ENCODE measurements at regions not wholly inside any gene's neighbourhood (a gene's known extent, or its start where the extent isn't known, plus 50 kb on each side); places are given as distances from the start of the nearest gene placed in this dataset.

DNA sequence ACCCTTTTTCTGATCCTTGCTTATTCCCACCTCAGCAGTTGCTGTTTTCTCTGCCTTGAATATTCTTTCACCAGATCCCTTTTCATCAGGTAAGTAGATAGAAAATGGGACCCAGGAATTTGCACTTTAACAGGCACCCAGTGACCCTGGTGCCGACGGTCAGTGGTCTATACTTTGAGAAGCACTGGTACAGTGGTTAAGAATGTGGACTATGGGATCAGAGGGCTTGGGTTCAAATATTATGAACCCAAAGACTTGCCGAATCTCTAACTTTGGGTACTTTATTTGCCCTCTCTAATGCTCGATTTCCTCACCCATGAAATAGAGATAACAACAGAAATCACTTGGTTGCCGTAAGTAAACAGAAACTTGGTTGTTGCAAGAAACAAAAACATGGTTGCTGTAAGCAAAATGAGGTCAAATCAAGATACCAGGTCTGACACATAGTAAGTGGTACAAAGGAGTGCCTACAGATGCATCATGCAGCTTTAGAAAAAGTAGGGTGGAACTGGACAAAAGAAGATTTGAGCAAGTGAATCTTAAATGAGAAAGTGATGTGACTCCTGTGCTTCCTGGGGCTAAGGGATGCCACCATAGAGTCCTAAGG is 69.5 kb upstream of the GLS start:
- TF ChIP-seq, protein P1, sequence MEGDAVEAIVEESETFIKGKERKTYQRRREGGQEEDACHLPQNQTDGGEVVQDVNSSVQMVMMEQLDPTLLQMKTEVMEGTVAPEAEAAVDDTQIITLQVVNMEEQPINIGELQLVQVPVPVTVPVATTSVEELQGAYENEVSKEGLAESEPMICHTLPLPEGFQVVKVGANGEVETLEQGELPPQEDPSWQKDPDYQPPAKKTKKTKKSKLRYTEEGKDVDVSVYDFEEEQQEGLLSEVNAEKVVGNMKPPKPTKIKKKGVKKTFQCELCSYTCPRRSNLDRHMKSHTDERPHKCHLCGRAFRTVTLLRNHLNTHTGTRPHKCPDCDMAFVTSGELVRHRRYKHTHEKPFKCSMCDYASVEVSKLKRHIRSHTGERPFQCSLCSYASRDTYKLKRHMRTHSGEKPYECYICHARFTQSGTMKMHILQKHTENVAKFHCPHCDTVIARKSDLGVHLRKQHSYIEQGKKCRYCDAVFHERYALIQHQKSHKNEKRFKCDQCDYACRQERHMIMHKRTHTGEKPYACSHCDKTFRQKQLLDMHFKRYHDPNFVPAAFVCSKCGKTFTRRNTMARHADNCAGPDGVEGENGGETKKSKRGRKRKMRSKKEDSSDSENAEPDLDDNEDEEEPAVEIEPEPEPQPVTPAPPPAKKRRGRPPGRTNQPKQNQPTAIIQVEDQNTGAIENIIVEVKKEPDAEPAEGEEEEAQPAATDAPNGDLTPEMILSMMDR (conservative IDR thresholded peaks at IDR 0.05), result no peak
- no peak for TF ChIP-seq ZFX (IDR thresholded peaks at IDR 0.05)
- no peak overlapping the region for H3K27ac ChIP-seq

DNA sequence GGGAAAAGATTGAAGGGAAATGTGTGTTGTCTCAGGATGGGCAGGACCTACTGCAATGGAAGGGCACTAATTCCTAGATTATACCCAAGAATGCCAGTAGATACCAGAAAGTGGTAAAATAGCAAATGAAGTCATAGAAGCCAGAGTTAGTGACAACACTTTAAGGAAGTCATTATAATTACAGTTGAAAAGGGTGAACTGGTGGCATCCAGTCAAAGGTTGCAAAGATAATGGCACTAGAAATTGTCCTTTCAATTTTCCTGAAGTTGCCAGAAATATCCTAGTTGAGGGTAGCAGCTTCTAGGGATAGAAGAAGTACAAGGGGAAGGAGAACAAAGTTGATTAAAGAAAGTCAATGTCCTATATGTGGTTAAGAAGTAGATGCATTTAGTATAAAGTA is 68.8 kb upstream of the GLS start:
- H3K27ac ChIP-seq, result no peak overlapping the region
- TF ChIP-seq ZFX (IDR thresholded peaks at IDR 0.05), result no peak
- TF ChIP-seq, protein P1 (conservative IDR thresholded peaks at IDR 0.05), result no peak

DNA sequence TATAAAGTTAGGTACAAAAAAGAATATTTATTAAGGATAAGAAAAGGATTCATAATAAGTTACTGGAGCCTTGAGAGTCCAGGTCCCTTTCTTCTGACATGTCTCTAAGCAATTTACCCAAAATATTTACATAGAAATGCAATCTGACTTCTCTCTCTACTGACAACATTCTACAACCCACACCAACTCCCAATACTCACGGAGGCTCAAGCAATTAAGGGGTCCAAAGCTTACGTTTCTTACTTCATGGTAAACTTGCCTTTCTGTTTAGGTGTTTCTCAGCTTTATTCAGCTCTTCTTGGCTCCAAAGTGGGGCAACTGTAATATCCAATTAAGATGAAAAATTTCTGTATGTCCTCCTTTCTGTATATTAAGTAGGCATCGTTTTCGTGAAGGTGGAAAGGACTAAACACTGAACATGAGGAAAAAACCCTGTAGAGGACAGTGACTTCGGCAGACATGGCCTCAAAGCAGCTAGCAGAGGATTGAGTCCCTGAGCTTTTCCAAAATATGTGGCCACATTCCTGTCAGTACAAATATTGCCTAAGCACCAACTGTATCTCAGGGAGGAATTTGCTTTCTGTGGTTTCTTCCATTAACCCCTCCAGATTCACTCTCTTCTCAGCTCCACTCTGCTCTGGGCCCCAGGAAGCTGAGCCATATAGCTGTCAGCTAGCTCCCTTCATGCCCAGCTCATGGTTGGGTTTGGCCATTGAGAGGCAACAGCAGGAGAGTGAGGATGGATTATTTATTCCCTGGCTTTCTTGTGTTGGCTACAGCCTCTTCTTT is 67.9 kb upstream of the GLS start:
- no peak for TF ChIP-seq ZFX (IDR thresholded peaks at IDR 0.05)
- TF ChIP-seq, protein P1 (conservative IDR thresholded peaks at IDR 0.05), result no peak
- H3K27ac ChIP-seq, result no peak overlapping the region

- H3K27ac ChIP-seq, result no peak overlapping the region
- TF ChIP-seq, protein P1 (conservative IDR thresholded peaks at IDR 0.05), result no peak
- TF ChIP-seq ZFX (IDR thresholded peaks at IDR 0.05), result no peak
Observed at GRCh38 chr2:190815226-190815625, 65.4 kb upstream of the GLS start.

- no peak overlapping the region for H3K27ac ChIP-seq
- no peak for TF ChIP-seq ZFX (IDR thresholded peaks at IDR 0.05)
- TF ChIP-seq, protein P1 (conservative IDR thresholded peaks at IDR 0.05), result no peak
Observed at GRCh38 chr2:190817082-190817481, 63.5 kb upstream of the GLS start.

DNA sequence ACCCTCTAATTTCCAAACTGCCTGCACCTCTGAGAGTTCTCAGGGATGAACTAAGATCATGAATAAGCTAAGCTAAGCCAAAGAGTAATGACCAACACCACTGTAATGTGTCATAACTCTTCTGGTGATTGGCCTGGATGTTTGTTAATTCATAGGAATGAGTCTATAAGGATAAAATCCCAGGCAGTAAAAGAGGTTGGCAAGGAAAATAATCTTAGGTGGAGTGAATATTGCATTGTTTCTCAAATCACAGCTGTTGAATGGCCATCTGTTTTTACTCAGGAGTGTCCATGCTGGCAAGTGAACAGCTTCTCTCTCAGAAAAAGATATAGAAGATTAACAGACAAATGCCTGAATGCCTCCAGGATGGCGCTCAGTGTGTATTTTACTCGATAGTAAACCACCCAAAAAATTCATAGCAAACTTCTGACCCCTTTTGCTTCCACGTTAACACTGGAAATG is 60.8 kb upstream of the GLS start:
- no peak for TF ChIP-seq ZFX (IDR thresholded peaks at IDR 0.05)
- TF ChIP-seq, protein P1 (conservative IDR thresholded peaks at IDR 0.05), result no peak

DNA sequence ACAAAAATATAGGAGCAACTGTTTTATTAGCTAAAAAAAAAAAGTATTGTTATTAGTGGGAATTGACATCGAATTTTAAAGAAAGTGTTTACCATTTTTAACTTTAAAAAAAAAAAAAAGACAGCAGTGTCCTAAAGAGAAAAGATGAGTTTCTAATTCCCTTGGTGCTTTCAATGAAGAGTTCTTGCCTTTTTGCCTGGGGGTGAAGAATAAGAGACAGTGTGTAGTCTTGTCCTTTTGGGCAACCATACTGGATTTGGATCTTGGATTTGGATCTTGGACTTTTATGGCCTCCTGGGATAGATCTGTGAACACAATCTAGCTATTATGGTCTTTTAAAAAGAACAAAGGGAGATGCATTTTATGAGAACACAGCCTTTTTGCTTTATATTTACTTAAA is 60.2 kb upstream of the GLS start:
- no peak overlapping the region for H3K27ac ChIP-seq
- TF ChIP-seq ZFX (IDR thresholded peaks at IDR 0.05), result no peak
- TF ChIP-seq, protein P1 (conservative IDR thresholded peaks at IDR 0.05), result no peak

More for the DNA sequence above, 60.8 kb upstream of the GLS start:
- H3K27ac ChIP-seq, result no peak overlapping the region
